Panc1 (cell line): ENCODE measurements at regions not wholly inside any gene's neighbourhood (a gene's known extent, or its start where the extent isn't known, plus 50 kb on each side); places are given as distances from the start of the nearest gene placed in this dataset.

ENCODE experiments used
- POLR2AphosphoS5 ChIP-seq: IDR thresholded peaks from 2 replicates; pipeline ENCODE4 v1.6.1; 2012; ENCODE audit warnings: mild to moderate bottlenecking, low read depth, low read length, moderate library complexity
- SIN3A ChIP-seq: IDR thresholded peaks from 2 replicates; pipeline ENCODE4 v1.6.1; 2012; ENCODE audit warnings: low read depth, mild to moderate bottlenecking, low read length, moderate library complexity, borderline replicate concordance; ENCODE audit not compliant: insufficient read depth
- TCF7L2 ChIP-seq: IDR thresholded peaks from 2 replicates; pipeline ENCODE4 v1.6.1; 2011; ENCODE audit warnings: mild to moderate bottlenecking, low read depth, low read length, inconsistent platforms
- TF ChIP-seq, protein P1 (sequence below): fragments of 450-650 bp; IDR thresholded peaks from 2 replicates; pipeline ENCODE4 v1.5.1; 2017; ENCODE audit warnings: mild to moderate bottlenecking

DNA sequence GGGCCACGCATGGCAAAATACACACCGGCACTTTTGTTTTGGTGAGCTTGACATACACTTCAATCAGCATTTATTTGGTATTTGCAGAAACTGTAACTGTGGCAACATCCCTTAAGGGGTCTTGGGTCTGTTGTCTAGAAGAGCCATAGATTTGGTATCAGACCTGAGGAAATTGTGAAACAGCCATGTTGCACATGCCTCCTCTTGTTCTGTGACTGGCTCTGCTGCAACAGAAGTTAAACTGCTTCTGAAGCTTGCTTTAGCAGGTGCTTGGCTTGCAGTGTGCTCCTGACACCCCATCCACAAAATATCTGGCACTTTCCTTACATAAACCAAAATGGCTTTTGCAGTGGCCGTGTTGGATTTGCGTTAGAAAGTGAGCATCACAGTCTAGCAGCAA lies 247.3 kb downstream of the GATA3 start:
- TF ChIP-seq, protein P1, sequence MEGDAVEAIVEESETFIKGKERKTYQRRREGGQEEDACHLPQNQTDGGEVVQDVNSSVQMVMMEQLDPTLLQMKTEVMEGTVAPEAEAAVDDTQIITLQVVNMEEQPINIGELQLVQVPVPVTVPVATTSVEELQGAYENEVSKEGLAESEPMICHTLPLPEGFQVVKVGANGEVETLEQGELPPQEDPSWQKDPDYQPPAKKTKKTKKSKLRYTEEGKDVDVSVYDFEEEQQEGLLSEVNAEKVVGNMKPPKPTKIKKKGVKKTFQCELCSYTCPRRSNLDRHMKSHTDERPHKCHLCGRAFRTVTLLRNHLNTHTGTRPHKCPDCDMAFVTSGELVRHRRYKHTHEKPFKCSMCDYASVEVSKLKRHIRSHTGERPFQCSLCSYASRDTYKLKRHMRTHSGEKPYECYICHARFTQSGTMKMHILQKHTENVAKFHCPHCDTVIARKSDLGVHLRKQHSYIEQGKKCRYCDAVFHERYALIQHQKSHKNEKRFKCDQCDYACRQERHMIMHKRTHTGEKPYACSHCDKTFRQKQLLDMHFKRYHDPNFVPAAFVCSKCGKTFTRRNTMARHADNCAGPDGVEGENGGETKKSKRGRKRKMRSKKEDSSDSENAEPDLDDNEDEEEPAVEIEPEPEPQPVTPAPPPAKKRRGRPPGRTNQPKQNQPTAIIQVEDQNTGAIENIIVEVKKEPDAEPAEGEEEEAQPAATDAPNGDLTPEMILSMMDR: no peak
- TF ChIP-seq POLR2AphosphoS5: no peak
- no peak for TF ChIP-seq SIN3A
- TF ChIP-seq TCF7L2: no peak
